MM.1S (cell line): ENCODE measurements at regions not wholly inside any gene's neighbourhood (a gene's known extent, or its start where the extent isn't known, plus 50 kb on each side); places are given as distances from the start of the nearest gene placed in this dataset.

Experiments
- DNase-seq: peaks from one replicate; pipeline ENCODE4 v3.0.0-alpha.2; 2015
- H2AFZ ChIP-seq: fragments of 300-600 bp; sonication (generic); 2 replicates; pipeline ENCODE4 v1.6.0; 2016; ENCODE audit warnings: antibody characterized with exemption, low read length
- H3F3A ChIP-seq: fragments of 300-600 bp; sonication (generic); 2 replicates; pipeline ENCODE4 v1.6.1; 2016; ENCODE audit warnings: mild to moderate bottlenecking, antibody characterized with exemption, low read length, moderate library complexity, mixed read lengths; ENCODE audit not compliant: insufficient read depth
- H3K27ac ChIP-seq: fragments of 300-600 bp; sonication (generic); 2 replicates; pipeline ENCODE4 v1.5.1; 2016; ENCODE audit warnings: mild to moderate bottlenecking, low read length
- H3K27me3 ChIP-seq: fragments of 300-600 bp; sonication (generic); replicated peaks from 2 replicates; pipeline ENCODE4 v1.6.0; 2016; ENCODE audit warnings: low read length; ENCODE audit not compliant: insufficient read depth
- H3K36me3 ChIP-seq: fragments of 300-600 bp; sonication (generic); replicated peaks from 2 replicates; pipeline ENCODE4 v1.6.1; 2016; ENCODE audit warnings: mild to moderate bottlenecking, low read length, mixed read lengths; ENCODE audit not compliant: insufficient read depth
- H3K4me1 ChIP-seq: fragments of 300-600 bp; sonication (generic); 2 replicates; pipeline ENCODE4 v1.6.1; 2016; ENCODE audit warnings: low read length, mixed read lengths
- H3K4me2 ChIP-seq: fragments of 300-600 bp; sonication (generic); 2 replicates; pipeline ENCODE4 v1.6.0; 2016; ENCODE audit warnings: low read depth, low read length
- H3K4me3 ChIP-seq: fragments of 300-600 bp; sonication (generic); 2 replicates; pipeline ENCODE4 v1.5.1; 2016; ENCODE audit warnings: low read length, mixed read lengths
- H3K79me2 ChIP-seq: fragments of 300-600 bp; sonication (generic); 2 replicates; pipeline ENCODE4 v1.6.1; 2016; ENCODE audit warnings: mixed run types, low read length, mixed read lengths
- H3K9ac ChIP-seq: fragments of 300-600 bp; sonication (generic); 2 replicates; pipeline ENCODE4 v1.6.1; 2016; ENCODE audit warnings: low read length, mixed read lengths
- H3K9me2 ChIP-seq: fragments of 300-600 bp; sonication (generic); replicated peaks from 2 replicates; pipeline ENCODE4 v1.6.1; 2016; ENCODE audit warnings: mild to moderate bottlenecking, low read length, mixed read lengths; ENCODE audit not compliant: insufficient read depth
- H3K9me3 ChIP-seq: fragments of 300-600 bp; sonication (generic); replicated peaks from 2 replicates; pipeline ENCODE4 v1.6.1; 2016; ENCODE audit warnings: mild to moderate bottlenecking, low read length, mixed read lengths; ENCODE audit not compliant: insufficient read depth
- H4K20me1 ChIP-seq: fragments of 300-600 bp; sonication (generic); 2 replicates; pipeline ENCODE4 v1.6.1; 2016; ENCODE audit warnings: mild to moderate bottlenecking, low read length, moderate library complexity, mixed read lengths; ENCODE audit not compliant: insufficient read depth
- EZH2 ChIP-seq: fragments of 300-600 bp; sonication (generic); optimal IDR thresholded peaks from 2 replicates; pipeline ENCODE3; 2017; ENCODE audit warnings: low read depth, mild to moderate bottlenecking, antibody characterized with exemption, low read length, mixed read lengths
- EZH2phosphoT487 ChIP-seq: fragments of 300-600 bp; sonication (generic); IDR thresholded peaks from 2 replicates; pipeline ENCODE4 v1.6.1; 2018; ENCODE audit warnings: antibody characterized with exemption, low read length
- TF ChIP-seq, protein P1 (sequence below): fragments of 300-600 bp; sonication (generic); IDR thresholded peaks from 2 replicates; pipeline ENCODE4 v1.5.1; 2016; ENCODE audit warnings: antibody characterized with exemption, low read length, mixed read lengths

DNA sequence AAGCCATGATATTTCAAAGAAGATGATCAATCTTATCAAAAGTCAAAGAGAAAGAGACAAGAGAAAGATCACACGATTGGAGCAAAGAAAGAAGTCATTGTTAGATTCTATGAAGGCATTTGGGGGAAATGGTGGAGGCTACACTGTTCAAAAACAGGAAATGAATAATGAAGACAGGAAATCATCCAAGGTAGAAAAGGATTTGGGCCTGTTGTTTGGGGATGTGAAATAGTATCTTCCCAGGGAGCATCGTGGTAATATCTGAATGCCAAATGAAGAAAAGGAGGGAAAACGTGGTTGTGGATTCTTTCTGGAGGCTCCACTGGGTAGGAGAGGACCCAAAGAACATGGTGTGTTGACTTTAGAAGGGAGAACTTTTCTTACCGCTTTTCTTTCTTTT lies 482.4 kb downstream of the NLGN4X start:
- Histone ChIP-seq H3F3A (no peaks in the 10 kb centered on the region), H3K4me2 (no peak overlapping the region), H4K20me1 (no peaks in the 10 kb centered on the region), H2AFZ (no peak overlapping the region), H3K27ac (no peak overlapping the region), H3K27me3 (no peaks in the 10 kb centered on the region), H3K9me2 (no peaks in the 10 kb centered on the region), H3K4me3 (no peak overlapping the region), H3K79me2 (no peaks in the 10 kb centered on the region), H3K9ac (no peak overlapping the region), H3K4me1 (no peaks in the 10 kb centered on the region), H3K36me3 (no peaks in the 10 kb centered on the region), H3K9me3 (no peaks in the 10 kb centered on the region)
- no peak for DNase-seq
- TF ChIP-seq, protein P1, sequence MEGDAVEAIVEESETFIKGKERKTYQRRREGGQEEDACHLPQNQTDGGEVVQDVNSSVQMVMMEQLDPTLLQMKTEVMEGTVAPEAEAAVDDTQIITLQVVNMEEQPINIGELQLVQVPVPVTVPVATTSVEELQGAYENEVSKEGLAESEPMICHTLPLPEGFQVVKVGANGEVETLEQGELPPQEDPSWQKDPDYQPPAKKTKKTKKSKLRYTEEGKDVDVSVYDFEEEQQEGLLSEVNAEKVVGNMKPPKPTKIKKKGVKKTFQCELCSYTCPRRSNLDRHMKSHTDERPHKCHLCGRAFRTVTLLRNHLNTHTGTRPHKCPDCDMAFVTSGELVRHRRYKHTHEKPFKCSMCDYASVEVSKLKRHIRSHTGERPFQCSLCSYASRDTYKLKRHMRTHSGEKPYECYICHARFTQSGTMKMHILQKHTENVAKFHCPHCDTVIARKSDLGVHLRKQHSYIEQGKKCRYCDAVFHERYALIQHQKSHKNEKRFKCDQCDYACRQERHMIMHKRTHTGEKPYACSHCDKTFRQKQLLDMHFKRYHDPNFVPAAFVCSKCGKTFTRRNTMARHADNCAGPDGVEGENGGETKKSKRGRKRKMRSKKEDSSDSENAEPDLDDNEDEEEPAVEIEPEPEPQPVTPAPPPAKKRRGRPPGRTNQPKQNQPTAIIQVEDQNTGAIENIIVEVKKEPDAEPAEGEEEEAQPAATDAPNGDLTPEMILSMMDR = no peak
- TF ChIP-seq EZH2 (no peak), EZH2phosphoT487 (no peak)

DNA sequence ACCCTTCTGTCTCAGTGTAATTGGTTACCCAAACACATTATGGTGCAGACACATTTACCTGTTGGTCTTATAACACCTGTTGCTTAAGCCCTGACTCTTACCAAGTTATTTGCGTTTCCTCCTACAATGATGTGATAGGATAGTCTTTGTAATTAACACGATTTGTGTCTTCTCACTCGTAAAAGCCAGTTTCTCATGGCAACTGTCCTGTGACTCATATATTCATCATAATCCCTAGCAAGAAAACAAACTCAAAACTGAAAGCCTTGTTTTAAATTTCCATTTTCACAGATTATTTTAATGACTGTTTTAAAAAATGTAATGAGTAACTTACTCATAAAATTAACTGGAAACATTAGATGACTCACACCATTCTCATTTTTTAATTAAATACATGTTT lies 495.2 kb downstream of the NLGN4X start:
- Histone ChIP-seq H3K9me2 (no peaks in the 10 kb centered on the region), H3K4me1 (no peaks in the 10 kb centered on the region), H3K9me3 (no peaks in the 10 kb centered on the region), H3K36me3 (no peaks in the 10 kb centered on the region), H4K20me1 (no peaks in the 10 kb centered on the region), H3K27me3 (no peaks in the 10 kb centered on the region), H3K4me2 (no peak overlapping the region), H2AFZ (no peak overlapping the region), H3K9ac (no peak overlapping the region), H3F3A (no peaks in the 10 kb centered on the region), H3K79me2 (no peaks in the 10 kb centered on the region), H3K4me3 (no peak overlapping the region), H3K27ac (no peak overlapping the region)
- no peak for DNase-seq
- no peak for TF ChIP-seq EZH2phosphoT487
- no peak for TF ChIP-seq EZH2
- TF ChIP-seq, protein P1 = no peak

DNA sequence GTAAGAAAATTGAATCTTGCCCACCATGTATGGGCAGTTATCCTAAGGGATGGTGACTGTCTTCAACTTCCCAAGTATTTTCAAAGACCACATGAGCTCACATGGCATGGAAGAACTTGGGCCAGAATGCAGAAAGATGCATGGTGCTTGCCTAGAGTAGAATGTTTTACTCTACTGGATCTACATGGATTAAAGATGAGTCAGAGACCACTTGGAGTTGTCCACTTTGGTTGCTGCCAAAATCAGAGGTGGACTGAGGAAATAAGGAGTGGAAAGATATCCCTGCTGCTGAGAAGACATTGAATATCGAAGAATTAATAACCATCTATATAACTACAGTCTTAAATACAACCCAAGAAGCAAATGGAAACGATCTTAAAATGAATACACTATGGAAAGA lies 498.1 kb downstream of the NLGN4X start:
- no peaks in the 10 kb centered on the region for H4K20me1 ChIP-seq
- no peaks in the 10 kb centered on the region for H3K79me2 ChIP-seq
- no peaks in the 10 kb centered on the region for H3K36me3 ChIP-seq
- H3K4me2 ChIP-seq = no peak overlapping the region
- H3K27me3 ChIP-seq = no peaks in the 10 kb centered on the region
- no peaks in the 10 kb centered on the region for H3F3A ChIP-seq
- H3K9ac ChIP-seq = no peak overlapping the region
- no peak overlapping the region for H2AFZ ChIP-seq
- no peaks in the 10 kb centered on the region for H3K4me1 ChIP-seq
- DNase-seq = no peak
- no peaks in the 10 kb centered on the region for H3K9me3 ChIP-seq
- no peaks in the 10 kb centered on the region for H3K9me2 ChIP-seq
- H3K4me3 ChIP-seq = no peak overlapping the region
- TF ChIP-seq EZH2phosphoT487 (no peak), EZH2 (no peak)
- TF ChIP-seq, protein P1 = no peak
- no peak overlapping the region for H3K27ac ChIP-seq
